ENCODE measurements at regions not wholly inside any gene's neighbourhood (a gene's known extent, or its start where the extent isn't known, plus 50 kb on each side); places are given as distances from the start of the nearest gene placed in this dataset.

- DNase-seq (ENCODE audit: low read depth) = no peak
Measured at GRCh38 chr1:86296305-86297205, 99.6 kb downstream of the ODF2L start.

DNA sequence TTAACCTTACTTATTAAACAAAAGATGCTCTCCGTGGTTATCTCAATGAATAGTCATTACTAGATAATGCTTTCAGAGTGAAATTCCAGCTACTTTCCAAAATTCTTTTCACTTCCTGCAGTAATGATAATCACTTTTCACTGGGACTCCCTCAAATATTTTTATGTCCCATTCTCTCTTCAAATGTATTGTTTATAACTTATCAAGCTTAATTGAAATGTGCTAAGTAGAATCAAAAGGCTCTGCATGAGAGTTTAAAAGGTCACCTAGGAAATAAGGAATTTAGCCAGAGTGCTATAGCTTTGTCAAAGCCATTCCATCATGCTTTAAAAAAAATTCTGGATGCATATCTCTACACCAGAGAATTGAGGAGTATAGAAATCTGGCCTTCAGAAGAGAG, 106.4 kb downstream of the ODF2L start:
- DNase-seq (ENCODE audit: low read depth) = no peak

GRCh38 chr1:86289161-86289560, 107.0 kb downstream of the ODF2L start:
- no peak for DNase-seq (ENCODE audit: low read depth)

DNA sequence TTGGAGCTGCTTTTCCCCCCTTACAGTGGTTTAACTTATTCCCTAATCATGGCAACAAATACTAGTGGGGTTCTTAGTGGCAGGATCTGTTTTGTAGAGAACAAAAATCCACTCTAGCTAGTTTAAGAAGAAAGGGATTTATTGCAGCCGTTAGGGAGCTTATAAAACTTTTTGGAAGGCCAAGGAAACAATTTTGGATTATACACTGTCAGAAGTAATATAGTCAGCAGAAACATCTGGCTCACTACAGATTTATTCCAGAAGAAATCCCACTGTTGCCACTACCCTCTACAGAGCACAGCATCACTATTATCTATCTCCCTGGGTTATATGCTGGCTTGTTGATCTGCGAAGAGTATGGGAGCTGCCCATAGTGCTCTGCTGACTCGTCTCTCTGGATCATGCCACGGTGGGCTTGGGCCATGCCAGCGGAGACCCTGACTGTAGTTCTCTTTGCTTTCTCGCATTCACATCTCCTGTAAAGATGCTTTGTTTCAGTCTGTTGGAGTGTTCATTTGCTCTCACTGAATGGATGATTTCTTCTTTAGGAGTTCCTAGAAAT, 107.5 kb downstream of the ODF2L start:
- DNase-seq (ENCODE audit: low read depth) = no peak

DNA sequence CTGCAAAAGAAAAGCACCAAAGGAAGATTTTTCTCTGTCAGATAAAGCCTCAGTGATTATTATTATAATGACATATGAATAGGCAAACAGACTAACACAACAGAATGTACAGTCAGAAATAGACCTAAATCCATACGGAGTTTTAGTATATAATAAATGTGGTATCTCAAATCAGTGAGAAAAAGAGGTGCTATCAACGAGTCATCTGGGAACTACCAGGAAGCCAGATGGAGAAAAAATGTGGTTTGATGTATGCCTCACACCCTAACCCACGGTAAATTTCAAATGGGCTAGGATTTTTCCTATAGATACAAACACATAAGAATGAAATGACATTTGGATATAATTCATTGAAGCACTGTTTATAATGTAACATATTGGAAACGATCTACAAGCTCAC, 110.3 kb downstream of the ODF2L start:
- DNase-seq (ENCODE audit: low read depth) = no peak

GRCh38 chr1:86282611-86283010, 113.5 kb downstream of the ODF2L start:
- DNase-seq (ENCODE audit: low read depth) = no peak

GRCh38 chr1:86277936-86278335, 118.2 kb downstream of the ODF2L start:
- DNase-seq (ENCODE audit: low read depth) = peak; percentile 40

DNA sequence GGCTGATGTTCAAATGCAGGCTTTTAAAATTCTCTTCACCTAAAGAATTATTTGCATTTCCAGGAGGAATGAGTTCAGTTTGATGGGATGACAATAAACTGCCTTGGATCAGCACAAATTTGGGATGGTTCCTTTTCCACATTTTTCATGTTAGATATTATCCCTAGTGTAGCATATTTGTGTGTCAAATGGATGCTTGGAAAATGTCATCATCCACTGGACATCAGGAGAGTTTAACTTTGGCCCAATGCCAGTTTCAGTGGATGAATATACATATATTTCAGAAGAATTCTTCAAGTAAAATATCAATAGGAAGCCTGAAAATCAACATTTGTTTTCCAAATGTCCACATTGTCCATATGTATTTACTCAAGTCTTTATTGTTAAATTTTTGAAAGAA, 116.5 kb upstream of the COL24A1 start:
- DNase-seq (ENCODE audit: low read depth) = no peak

- no peak for DNase-seq (ENCODE audit: low read depth)
Measured at GRCh38 chr1:86272083-86272482, 115.5 kb upstream of the COL24A1 start.

DNA sequence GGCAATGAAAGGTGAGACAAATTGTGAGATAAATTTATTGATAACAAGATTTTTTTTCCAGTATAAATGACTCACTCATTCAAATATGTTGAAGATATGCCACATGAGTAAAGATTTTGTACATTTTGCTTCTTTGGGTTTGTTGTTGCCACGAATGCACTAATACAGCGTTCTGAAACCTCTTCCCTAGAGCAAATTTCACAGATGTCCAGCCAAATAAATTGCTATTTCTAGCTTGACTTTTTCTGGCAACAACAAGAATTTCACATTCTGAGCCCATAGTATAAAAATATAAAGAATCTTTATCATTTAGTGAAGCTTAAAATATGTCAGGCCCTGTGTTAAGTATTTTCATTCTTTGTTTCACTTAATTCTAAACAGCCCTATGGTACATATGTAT, 114.5 kb upstream of the COL24A1 start:
- DNase-seq (ENCODE audit: low read depth) = no peak

- DNase-seq (ENCODE audit: low read depth) = no peak
Measured at GRCh38 chr1:86263101-86263500, 106.5 kb upstream of the COL24A1 start.

DNA sequence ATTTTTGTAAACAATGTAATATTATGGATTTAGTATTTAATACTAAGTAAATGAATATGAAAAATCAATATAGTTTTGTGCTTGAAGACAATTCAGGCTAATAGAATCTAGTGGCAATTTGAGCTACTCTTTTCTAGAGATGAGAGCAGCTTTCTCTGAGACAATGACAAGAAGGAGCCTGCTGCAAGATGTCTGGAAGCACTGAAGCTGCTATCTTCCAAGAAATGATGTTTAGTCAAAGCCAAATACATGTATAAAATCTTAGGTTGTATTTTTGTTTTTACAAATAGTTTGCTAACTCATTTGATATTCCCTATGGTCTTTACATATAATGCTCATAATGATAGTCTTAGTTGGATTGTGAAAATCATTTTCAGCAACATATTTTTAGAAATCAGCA, 103.9 kb upstream of the COL24A1 start:
- no peak for DNase-seq (ENCODE audit: low read depth)

DNA sequence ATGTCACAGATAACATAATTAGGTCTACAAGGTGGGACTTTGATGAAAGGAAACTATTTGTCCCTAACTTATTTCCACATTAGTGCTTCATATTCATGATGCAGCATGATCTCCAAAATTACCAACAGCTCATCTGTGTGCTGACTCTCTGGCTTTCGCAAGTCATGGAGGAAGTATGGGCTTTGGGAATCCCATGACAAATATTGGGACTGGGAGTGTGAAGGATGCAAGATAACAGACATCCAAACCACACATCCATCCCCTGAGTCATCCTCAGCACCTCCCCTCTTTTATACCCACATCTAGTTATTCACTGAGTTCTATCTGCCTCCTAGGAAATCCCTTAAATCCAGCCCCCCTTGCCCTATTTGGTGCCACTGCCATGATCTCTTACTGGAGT, 102.8 kb upstream of the COL24A1 start:
- peak; percentile 49 for DNase-seq (ENCODE audit: low read depth)

GRCh38 chr1:86258101-86258500, 101.5 kb upstream of the COL24A1 start:
- peak; percentile 22 for DNase-seq (ENCODE audit: low read depth)

DNA sequence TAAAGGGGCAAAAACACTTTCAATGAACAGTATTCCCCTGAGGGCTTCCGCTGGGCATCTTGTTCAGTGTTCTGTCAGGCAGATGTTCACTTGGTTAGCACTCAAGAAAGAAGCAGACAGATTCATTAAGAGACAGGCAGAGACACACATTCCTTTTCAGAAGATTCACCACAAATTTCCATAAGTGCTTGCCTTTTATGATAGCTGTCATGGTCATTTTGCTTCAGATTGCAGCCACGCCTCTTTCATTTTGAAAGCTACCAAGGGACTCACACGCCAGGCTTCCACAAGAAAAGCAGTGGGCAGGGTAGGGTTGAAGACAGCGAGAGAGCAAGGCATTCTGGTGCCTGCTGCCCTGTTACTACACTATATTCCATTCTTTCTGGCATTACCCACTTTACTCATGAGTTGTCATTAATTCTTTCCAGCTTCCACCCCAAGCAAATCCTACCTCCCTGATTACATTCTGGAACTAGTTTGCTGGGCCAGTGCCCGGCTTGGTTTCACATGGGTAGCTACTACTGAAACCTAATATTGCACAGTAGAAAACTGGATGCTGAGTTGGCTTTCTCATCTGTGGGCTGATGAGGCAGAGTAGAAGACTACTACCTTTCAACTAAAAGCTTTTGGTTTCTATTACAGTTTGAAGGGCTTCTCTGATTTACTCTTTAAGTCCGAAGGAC, 91.2 kb upstream of the COL24A1 start:
- peak; percentile 73 for DNase-seq (ENCODE audit: low read depth)

DNA sequence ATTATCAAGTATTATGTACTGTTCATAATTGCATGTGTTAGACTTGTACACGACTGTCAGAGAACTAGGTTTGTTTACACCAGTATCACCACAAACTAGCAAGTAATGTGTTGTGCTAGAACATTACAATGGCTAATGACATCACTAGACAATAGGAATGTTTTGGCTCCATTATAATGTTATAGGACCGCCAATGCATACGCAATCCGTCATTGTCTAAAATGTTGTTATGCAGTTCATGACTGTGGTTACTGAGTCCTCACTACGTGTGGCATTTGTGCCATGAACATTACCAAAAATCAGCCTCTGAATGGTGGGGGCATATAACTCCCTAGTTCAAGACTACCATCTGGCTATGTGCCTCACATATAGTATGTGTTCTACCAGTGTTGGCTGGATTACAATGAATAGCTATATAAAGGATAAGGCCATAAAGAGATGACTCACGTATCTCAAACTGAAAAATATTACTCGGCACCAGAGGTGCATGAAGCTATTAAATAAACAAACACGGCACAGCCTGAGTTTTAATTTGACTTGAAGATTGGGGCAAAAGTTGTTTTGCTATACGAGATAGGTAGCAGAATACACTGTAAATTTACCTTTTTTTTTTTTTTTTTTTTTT, 89.1 kb upstream of the COL24A1 start:
- no peak for DNase-seq (ENCODE audit: low read depth)

GRCh38 chr1:86239894-86240293, 83.3 kb upstream of the COL24A1 start:
- no peak for DNase-seq (ENCODE audit: low read depth)

DNA sequence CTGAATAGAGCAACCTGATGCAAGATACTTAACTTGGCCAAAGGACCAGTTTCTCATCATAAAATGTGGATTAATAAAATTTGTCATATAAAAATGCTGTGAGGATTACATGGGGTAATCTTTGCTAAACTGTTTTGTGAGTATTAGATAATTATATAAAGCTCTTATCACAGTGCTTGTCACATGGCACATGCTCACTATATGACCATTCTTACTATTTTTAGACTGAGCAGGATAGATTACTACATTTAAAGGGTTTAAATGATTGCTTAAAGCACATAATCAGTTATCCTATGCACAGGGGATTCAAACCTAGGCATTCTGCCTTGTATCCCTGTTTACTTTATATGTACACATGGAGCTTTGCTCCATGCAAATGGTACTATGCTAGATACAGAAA, 82.9 kb upstream of the COL24A1 start:
- DNase-seq (ENCODE audit: low read depth) = no peak

- DNase-seq (ENCODE audit: low read depth) = no peak
Measured at GRCh38 chr1:86238226-86238625, 81.7 kb upstream of the COL24A1 start.

GRCh38 chr1:86235852-86236251, 79.3 kb upstream of the COL24A1 start:
- no peak for DNase-seq (ENCODE audit: low read depth)

DNA sequence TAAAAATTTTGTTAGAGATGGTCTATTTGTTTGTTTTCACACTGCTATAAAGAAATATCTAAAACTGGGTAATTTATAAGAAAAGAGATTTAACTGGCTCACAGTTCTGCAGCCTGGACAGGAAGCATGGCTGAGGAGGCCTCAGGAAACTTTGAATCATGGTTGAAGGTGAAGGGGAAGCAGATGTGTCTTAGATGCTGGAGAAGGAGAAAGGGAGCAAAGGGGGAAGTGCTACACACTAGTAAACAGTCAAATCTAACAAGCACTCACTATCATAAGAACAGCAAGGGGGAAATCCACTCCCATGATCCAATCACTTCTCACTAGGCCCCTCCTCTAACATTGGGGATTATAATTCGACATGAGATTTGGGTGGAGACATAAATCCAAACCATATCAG, 76.8 kb upstream of the COL24A1 start:
- no peak for DNase-seq (ENCODE audit: low read depth)

DNA sequence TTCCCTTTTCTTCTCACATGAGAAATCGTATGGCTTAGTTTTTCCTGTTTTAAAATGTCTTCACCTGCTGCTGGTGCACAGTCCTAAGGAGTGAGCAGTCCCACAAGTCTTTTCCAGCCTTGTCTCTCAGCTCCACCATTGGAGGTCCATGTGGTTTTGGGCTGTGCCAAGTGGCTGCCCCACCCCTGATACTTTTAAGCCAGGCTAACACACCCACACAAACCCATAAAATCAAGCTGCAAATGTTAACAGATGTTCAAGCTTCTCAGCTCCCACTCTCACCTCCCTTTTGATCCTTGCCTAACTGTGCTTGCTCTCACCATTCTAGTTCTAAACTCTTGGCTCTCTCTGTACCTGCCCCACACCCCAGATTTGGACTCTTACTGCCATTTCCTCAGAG, 74.5 kb upstream of the COL24A1 start:
- DNase-seq (ENCODE audit: low read depth) = peak; percentile 54

All from RPMI7951 (cell line).